ENCODE measurements at regions not wholly inside any gene's neighbourhood (a gene's known extent, or its start where the extent isn't known, plus 50 kb on each side); places are given as distances from the start of the nearest gene placed in this dataset.

DNA sequence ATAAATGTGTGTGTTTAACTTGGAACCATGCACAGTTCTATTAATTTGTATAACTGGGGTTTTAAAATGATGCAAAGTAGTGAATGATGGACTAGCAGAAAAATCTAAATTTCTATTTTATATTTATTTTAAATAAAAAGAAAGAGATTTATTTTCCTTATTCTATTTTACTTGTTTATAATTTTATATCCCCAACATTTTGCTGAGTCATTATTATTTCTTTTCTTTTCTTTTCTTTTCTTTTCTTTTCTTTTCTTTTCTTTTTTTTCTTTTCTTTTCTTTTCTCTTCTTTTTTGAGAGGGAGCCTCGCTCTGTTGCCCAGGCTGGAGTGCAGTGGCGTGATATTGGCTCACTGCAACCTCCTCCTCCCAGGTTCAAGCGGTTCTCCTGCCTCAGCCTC is 395.0 kb upstream of the NCAM2 start:
- no peak for DNase-seq

DNA sequence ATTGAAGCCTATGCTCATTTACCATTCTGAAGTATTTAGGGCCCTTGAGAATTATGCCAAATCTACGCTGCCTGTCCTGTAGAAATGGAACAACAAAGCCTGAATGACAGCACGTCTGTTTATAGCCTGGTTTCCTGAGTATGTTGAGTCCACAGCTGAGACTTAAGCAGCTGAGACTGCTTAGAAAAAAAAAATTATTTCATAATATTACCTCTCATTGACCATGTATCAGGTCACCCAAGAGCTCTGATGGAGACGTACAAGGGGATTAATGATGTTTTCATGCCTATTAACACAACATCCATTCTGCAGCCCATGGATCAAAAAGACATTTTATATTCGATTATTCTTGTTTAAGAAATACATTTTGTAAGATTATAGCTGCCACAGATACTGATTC is 387.2 kb upstream of the NCAM2 start:
- no peak for DNase-seq

DNA sequence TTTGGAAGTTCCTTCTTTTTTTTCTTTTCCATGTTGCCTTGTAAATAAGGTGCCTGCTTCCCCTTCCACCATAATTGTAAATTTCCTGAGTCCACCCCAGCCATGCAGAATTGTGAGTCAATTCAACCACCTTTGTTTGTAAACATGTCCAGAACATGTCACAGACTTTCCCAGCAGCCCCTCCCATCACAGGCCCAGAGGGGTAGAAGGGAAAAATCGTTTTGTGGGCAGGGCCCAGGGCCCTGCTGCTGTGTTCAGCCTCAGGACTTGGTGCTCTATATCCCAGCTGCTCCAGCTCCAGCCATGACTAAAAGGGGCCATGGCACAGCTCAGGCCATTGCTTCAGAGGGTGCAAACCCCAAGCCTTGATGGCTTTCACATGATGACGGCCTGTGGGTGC is 384.6 kb upstream of the NCAM2 start:
- DNase-seq: no peak

DNA sequence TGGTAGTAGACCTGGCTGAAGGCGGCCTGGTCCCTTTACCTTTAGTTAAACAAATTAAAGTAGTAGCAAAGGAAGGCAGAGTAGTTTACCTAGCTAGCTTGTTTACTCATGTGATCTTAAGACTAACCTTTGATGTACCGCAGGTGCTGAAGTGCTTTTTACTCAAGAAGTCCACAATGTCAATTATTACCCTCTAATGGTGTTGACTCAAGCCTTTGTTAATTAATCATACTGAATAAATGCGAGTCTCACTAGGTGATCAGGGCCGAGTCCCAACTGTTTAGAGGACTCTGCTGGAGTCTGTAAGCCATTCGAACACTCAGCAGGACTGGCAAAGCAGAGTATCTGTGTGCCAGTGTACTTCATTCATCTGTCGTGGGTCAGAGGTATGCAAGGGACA is 381.1 kb upstream of the NCAM2 start:
- DNase-seq: no peak

DNA sequence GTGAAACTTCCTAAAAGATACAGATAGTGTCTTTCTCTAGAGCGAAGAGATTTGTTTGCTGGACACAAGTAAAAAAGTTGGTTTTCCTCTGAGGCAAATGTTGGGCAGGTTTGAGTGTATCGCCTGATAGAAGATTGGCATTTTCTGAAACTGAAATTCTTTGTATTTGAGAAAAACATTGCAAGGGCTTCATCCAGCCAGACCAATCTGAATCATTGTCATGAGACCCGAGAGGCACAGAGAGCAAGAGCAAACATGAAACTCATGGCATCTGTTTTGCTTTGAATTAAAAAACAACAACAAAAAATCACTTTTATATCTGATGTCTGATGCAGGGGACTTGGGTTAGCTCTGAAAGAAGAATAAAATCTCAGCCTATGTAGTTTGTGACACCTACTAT is 379.3 kb upstream of the NCAM2 start:
- DNase-seq: no peak

DNA sequence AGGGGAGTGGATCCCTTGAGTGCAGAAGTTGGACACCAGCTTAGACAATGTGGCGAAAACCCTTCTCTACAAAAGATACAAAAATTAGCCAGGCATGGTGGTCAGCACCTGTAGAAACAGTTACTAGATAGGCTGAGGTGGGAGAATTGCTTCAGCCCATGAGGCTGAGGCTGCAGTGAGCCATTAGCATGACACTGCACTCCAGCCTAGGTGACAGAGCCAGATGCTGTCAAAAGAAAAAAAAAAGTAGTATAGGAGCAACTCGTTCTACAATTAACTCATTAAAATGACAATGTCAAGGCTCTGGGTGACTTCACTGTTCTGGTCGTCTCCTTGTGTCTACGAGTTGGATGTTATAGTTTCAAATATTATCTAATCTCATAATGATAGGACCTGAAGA is 370.6 kb upstream of the NCAM2 start:
- DNase-seq: no peak

DNA sequence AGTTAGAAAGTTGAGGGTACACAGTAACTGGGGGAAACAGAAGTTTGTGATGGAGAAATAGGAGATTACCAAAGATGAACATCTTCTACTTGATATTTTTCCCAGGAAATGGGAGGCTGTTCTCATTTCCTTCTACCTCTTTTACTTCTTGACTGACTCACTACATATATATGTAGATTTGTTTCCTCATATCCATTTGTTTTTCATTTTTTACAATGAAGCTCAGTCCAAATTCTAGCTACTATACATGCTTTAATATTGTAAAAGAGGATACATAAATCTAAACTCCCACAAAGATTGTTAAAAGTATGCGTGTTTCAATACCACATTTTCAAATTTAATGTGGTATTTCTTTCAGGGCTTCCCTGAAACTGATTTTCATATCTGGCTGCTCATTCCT is 366.6 kb upstream of the NCAM2 start:
- DNase-seq: no peak

DNA sequence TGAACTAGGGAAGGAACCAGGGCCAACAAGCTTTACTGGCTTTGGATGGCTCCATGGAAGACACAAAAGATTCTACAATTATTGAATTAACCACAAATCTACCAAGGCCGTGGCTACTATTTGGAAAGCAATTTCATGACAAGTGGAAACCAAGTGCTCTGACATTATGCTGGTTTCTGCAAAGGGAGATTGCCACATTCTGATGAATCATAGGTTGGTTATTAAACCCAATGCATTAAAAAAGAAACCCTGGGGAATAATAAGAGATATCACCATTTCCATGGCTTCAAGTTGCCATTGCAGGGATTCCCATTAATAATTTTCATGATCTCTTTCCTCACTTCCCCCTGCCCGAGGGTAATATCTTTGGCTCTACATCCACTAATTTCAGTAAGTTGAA is 359.2 kb upstream of the NCAM2 start:
- DNase-seq: no peak

DNA sequence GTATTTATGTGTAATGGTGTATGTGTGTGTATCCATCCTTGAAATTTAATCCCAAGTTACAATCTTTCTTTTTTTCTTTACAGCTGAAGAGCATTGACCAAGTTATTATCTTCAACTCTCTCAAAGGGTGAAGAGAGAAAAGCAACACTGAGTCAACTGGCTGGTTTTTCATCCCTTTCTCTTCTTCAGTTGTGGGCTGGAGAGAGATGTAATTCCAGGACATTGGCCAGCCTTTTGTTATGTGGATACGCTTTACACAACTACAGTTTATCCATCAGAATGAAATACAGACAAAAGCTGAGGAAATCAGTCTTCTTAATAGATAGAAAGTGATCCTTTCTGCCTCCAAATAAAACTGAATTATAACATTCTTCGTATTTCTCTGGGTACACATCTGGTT is 357.0 kb upstream of the NCAM2 start:
- no peak for DNase-seq

DNA sequence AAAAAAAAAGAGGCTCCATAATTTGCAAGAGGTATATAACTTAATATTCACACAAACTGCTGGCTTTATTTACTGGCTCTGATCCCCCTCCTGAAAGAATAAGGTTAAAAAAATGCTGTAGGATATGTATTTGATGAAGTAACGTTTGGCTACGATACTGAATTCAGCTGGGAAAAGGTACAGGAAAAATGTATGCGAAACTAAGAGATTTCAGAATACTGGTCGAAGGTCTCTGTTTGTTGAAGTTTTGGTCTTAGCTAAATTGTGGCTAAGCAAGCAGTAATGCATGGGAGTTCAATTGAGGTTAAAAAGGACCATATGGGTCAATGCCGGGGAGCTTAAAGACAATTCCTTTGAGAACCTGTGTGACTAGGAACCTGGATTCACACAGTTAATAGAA is 355.5 kb upstream of the NCAM2 start:
- DNase-seq: no peak

DNA sequence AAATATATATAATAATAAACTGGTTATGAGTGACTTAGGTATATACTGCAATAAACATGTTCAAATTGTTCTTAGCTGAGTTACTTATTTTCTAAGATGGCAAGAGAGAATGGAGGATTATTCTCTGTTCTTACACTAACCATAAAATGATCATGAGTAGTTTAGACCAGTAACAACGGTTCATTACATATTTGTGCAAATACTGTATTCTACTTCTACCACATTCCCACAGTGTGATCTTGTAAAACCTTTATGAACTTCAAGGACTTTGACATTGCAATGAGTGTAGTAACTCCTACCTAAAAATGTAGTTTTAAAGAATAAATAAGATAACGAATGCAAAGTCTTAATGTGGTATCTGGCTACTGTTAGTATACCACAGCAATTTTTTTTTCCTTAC is 353.7 kb upstream of the NCAM2 start:
- DNase-seq: no peak

DNA sequence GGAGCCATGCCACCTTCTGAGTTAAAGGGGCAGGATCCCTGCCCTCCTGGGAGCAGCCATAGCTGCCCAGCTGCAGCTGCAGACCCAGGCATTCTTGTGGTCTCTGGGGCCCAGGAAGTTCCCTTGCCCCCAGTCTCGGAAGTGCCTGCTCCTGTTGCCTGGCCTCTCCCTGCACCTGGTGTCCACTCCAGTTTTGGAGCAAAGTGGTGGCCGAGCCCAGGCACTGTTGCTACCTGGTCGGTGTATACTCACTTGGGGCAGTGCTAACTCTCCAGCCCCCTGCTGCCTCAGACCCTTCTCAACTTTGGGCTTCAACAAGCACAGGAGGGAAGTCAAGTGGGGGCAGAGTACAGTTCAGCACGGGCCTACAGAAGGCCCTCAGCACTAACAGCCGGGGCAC is 352.9 kb upstream of the NCAM2 start:
- DNase-seq: no peak

DNA sequence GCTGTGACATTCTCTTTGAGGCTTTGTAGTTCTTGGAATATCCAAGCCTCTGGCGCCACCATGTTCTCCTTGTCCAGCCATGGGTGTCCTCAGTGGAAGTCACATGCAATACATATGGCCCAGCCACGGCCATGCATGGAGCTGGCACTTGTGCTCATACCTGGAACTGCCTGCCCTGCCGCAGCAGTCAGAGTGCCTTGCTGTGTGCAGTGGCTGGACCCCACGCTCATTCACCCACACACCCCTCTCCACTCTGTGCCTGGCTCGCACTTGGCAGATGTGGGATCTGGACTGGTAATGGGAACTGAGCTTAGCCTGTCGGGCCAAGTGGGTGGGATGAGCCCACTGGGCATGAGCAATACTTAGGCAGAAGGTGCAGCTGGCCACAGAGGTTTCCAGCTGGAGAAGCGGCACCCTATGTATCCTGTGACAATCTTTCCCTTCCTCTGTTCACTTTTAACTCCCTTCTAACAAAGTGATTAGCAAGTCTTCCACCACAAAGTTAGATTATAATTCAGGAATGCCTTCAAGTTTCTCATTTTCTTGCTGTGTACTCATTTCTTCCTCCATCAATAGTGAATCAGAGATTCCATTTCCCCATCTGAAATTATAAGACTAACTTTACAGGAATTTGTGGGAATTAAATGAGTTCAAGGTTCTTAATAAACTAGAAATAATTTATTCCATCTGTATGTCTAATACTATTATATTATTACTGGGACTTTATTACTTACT is 351.6 kb upstream of the NCAM2 start:
- no peak for DNase-seq

DNA sequence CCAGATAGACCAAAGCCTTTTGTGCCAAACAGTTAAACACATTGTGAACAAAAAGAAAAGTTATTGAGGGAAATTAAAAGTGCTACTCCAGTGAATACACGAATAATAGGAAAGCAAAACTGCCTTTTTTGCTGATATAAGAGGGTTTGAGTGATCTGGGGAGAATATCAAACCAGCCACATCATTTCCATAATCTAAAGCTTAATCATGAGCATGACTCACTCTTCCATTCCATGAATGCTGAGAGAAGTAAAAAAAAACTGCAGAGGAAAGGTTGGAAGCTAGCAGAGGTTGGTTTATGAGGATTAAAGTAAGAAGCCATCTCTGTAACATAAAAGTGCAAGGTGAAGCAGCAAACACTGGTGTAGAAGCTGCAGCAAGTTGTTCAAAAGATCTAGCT is 350.6 kb upstream of the NCAM2 start:
- no peak for DNase-seq

DNA sequence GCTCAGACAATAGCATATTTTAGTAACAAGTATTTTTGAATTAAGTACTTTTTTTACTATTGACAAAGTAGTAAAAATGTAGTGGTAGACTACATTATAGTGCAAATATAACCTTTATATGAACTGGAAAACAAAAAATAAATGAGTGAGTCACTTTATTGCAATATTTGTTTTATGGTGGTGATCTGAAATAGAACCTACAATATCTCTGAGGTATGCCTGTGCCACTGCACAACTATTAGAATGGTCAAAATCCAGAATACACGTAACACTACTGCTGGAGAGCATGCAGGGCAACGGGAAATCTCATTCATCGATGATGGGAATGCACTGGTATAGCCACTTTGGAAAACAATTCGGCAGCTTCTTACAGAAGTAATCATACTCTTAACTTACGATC is 349.0 kb upstream of the NCAM2 start:
- no peak for DNase-seq

DNA sequence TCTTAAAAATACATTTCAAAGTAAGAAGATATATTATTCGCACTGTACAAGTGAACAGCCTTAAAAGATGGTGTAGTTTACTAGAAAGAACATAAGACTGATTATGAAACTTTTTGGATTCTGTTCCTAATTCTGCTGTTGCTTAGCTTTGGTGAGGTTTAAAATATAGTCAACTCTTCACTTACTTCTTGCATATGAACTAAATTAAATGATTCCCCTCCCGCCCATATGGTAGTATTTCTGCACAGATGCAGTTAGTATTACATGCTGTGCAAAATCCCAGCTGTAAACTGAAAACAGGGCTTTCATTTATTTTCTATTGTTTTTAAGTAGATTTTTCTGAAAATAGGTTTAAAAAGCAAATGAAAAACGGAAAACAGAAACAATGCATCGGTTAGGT is 345.4 kb upstream of the NCAM2 start:
- DNase-seq: no peak

DNA sequence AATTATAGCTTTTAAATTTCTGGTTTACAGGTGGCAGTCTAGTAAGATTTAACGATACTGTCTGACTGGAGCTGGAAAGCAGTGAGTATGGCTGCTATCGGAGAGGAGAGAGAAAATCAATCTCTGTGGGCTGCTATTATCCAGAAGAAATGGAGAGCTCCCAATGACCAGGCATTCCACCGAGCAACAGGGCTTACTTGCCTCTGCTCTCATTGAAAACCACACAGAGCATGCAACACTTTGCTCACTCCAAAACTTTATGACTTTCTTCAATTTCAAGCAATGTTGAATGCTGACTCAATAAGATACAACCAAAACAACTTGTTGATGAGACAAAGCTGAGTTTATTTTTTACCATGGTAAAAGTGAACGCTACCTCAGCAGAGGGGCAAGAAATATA is 337.0 kb upstream of the NCAM2 start:
- no peak for DNase-seq

DNA sequence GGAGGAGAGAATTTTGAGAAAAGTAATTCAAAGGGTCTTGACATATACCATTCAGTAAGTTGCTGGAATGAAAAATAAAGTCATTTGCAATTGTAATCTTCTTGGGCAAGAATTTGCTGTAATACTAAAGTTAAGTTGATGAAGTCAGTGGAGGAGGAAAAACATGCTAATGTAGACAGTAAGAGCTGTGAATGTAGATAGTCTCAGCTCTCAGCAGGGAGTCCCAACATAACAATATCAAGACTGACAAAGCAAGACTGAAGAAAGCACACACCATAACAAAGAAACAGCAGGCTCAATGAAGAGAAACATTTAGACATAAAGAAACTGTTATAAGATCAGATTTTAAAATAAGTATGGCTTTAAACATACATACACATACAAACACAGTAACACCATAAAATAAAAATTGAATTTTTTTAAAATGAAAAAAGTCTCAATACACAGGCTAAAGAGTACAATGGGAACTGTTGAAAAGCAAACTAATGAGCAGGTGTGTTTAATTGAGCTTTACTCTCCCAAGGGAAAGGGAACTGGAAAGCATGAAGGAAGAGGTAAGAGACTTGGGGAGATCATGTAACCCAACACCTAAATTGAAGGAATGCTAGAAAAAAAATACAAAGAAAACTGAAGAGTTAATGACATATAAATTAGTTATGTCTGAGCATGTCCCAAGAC is 336.3 kb upstream of the NCAM2 start:
- DNase-seq: peak; percentile 11 to 40

DNA sequence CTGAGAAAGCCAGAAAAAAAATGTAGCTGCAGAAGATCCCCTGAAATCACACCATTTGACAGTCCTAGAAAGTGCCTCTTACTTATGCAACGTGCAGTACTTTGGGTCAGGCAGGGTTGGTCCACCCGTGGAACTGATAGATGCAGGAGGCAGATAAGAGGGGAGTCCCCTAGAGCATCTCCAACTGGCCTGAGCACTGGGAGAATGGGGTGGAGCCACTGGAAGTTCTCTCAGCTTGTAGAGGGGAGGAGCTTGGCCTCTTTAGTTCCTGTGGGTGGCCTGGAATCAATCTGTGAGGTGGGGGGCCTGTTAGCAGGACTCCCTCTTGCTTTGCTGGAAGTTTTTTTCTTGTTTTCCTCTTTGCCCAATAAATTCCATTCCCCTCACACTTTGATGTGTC is 335.7 kb upstream of the NCAM2 start:
- DNase-seq: peak in 1 of 2 experiments; percentile 40

DNA sequence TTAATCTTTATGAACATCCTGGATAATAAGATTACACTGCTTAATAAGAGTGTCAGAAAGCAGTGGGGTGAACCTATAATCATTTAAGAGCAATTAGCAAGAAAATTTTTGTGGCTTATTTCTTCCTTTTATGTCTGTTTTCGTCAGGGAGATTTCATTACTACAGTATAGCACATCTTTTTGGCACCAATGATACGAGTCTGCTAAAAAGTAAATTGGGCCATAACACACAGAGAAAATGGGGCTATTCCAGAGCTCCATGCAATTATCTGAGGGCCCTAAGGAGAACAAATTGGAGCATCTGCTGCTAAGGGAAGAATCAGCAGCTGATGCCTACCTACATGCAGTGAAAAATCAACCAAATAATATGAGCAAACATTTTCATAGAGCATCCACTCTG is 330.3 kb upstream of the NCAM2 start:
- no peak for DNase-seq

DNA sequence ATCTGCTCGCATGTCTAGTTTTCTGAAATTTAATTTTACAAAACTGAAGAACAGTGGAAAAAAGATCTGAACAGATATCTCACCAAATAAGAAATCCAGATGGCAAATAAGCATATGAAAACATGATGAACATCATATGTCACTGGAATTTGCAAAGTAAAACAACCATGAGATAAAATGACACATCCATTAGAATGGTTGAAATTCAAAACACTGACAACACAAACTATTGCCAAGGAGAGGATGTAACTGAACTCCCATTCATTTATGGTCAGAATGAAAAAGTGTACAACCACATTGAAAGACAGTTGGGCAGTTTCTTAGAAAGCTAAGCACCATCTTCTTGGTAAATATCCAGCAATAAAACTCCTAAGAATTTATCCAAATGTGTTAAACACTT is 312.7 kb upstream of the NCAM2 start:
- DNase-seq: no peak

DNA sequence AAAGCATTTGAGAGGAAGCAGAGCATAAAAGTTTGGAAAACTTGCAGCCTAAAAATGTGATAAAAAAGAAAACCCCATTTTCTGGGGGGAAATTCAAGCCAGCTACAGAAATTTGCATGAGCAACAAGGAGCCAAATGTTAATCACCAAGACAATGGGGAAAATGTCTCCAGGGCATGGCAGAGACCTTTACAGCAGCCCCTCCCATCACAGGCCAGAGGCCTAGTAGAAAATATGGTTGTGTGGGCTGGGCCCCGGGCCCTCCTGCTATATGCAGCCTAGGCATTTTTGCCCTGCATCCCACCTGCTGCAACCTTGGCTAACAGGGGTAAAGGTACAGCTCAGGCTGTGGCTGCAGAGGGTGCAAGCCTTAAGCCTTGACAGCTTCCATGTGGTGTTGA is 299.6 kb upstream of the NCAM2 start:
- DNase-seq: no peak

DNA sequence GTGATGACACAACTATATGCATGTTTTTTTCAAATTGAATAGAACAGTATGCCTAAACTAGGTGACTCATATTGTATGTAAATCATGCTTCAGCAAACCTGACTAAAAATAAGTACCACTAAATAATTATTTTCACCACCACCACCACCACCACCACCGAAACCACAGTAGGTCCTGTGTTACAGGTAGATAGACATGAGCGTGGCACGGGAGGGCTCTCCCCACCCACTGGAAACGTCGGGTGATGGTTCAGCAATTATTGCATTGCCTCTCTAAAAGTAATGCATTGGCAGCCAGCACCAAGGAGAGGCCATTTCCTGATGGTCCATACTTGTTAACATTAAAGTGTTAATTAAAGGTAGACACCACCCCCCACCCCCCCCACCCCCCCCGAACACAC is 297.0 kb upstream of the NCAM2 start:
- no peak for DNase-seq

DNA sequence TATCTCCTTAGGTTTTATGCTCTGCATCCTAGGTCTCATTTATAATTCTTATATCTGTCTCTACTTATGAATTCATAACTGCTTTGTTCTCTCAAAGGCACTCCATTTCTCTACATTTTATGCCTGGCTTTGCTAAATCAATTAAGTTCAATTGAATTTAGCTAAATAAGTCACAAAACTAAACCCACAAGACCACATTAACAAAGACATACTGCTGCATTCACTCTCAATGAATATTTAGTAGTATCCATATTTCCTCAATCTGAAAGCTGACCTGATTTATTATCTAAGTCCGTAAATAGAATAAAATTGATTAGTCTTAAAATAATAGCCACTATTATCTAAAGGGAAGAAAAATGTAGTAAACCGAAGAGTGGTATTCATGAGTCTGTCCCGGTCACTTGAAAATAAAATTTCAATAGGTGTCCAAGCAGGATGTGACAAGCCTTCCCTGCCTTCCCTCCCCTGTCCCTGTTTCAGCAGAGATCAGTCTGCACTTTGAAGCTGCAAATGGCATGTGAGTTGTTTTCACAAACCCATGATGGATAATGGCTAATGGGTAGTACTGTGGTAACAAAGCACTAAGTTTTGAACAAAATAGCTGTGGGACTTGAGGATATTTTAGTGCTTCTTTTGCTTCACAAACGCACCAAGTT is 295.0 kb upstream of the NCAM2 start:
- no peak for DNase-seq

DNA sequence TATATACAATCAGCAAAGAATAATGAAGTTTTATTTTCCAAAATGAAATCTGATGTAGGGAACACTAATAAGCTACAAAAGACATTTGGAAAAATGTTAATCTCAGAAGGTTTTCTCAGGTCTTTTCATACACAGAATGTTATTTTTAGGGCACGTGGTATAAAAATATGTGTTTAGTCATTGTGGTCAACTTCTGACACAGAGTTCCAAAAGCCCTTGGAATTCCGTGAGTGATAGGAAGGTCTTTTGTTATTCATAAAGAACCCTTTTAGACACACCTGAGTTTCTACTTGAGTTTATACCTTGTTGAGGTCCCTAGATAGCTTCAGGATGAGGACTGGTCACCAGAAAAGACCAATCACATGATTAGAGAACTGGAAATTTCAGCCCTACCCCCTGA is 277.6 kb upstream of the NCAM2 start:
- no peak for DNase-seq

Data from NCI-H187 (cell line).